ENCODE measurements at regions not wholly inside any gene's neighbourhood (a gene's known extent, or its start where the extent isn't known, plus 50 kb on each side); places are given as distances from the start of the nearest gene placed in this dataset.
"Not testable (repeated sequence)": the region's sequence is repeated elsewhere in the genome, so short reads cannot be mapped to it uniquely, and the experiment has no call there.

GRCh38 chr13:21263909-21264308 is 87.5 kb downstream of the MRPL57 start:
- DNase-seq: not testable (repeated sequence)

DNA sequence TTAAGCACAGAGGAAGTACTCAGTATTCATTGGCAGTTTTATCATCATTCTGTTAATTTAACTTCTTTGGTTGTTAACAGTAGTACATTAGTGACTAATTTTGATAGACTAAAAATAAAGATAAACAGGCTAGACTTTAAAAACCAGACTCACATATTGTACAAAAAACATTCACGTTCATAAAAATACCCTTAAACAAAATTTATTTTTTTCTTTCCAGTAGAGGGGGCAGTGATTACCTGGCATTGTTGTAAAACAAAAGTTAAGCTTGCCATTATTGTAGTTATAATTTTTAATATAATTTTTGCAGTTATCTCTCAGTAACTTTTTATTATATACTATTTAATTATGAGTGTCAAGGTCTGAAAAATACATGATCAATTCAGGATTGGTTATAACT is 92.0 kb downstream of the MRPL57 start:
- not testable (repeated sequence) for DNase-seq

DNA sequence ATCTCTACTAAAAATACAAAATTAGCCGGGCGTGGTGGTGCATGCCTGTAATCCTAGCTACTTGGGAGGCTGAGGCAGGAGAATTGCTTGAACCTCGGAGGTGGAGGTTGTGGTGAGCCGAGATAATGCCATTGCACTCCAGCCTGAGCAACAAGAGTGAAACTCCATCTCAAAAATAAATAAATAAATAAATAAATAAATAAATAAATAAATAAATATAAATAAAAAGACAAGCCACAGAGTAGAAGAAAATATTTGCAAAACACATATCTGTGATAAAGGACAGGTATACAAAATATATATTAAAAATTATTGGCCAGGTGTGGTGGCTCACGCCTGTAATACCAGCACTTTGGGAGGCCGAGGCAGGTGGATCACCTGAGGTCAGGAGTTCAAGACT is 96.0 kb downstream of the MRPL57 start:
- DNase-seq: not testable (repeated sequence)

GRCh38 chr13:21274457-21274856 is 98.0 kb downstream of the MRPL57 start:
- not testable (repeated sequence) for DNase-seq

- DNase-seq: no peak
These were observed 105.6 kb downstream of the MRPL57 start for GRCh38 chr13:21282065-21282464.

- no peak for DNase-seq
These were observed 111.0 kb downstream of the MRPL57 start for GRCh38 chr13:21287331-21287907.

DNA sequence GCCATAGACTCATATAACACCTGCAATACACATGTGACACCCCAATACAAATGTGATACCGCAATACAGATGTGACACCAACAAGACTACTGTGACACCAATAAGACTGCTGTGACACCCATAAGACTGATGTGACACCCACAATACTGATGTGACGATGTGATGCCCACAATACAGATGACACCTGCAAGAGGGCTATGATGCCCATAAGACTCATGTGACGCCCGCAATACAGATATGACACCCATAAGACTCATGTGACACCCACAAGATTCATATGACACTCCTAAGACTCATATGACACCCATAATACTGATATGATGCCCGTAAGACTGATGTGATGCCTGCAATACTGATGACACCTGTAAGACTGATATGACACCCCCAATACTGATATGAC is 113.0 kb downstream of the MRPL57 start:
- no peak for DNase-seq

GRCh38 chr13:21290442-21291002 is 114.1 kb downstream of the MRPL57 start:
- DNase-seq: not testable (repeated sequence)

- no peak for DNase-seq
These were observed 115.4 kb downstream of the MRPL57 start for GRCh38 chr13:21291840-21292239.

GRCh38 chr13:21296991-21297390 is 120.5 kb downstream of the MRPL57 start:
- peak; percentile 25 to 27 for DNase-seq

GRCh38 chr13:21297447-21297846 is 121.0 kb downstream of the MRPL57 start:
- DNase-seq: no peak

- peak; percentile 86 to 87 for DNase-seq
These were observed 121.7 kb downstream of the MRPL57 start for GRCh38 chr13:21297914-21298831.

- DNase-seq: no peak
These were observed 127.8 kb downstream of the MRPL57 start for GRCh38 chr13:21304256-21304655.

DNA sequence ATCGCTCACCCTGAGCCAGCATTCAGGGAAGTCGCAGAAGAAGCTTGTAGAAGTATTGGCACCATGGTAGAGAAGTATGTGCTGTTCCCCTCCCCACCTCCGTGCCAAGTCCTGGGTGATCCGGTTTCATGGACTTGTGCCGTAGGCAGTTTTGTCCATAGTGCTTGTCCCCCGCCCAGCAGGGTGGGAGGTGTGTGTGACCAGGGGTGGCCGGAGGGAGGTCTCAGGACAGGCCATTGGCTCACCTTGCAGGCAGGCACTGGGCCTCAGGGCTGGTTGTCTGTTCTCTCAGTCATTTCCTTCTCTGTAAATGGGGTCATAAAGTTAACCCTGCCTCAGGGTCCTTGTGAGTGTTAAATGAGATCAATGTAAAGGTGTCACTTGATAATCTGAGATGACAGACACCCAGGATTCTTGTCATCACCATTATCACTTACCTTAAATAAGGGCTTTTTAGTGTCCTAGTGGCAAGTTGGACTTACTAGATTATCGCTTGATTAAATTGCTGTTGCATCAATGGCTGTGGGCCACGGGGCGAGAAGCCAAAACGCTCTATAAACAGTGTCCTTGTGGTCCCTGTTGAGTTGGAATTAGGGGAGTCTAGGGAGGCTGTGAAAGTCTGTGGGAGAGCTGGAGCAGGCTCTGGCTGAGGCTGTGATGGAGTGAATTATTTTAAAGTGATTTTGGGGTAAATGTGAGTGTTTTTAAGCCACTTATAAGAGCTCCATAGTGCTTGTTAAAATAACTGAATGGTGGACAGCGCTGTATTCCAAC is 130.0 kb downstream of the MRPL57 start:
- DNase-seq: not testable (repeated sequence)

- not testable (repeated sequence) for DNase-seq
These were observed 130.7 kb downstream of the MRPL57 start for GRCh38 chr13:21307158-21307557.

- no peak for DNase-seq
These were observed 132.4 kb downstream of the MRPL57 start for GRCh38 chr13:21308906-21309305.

DNA sequence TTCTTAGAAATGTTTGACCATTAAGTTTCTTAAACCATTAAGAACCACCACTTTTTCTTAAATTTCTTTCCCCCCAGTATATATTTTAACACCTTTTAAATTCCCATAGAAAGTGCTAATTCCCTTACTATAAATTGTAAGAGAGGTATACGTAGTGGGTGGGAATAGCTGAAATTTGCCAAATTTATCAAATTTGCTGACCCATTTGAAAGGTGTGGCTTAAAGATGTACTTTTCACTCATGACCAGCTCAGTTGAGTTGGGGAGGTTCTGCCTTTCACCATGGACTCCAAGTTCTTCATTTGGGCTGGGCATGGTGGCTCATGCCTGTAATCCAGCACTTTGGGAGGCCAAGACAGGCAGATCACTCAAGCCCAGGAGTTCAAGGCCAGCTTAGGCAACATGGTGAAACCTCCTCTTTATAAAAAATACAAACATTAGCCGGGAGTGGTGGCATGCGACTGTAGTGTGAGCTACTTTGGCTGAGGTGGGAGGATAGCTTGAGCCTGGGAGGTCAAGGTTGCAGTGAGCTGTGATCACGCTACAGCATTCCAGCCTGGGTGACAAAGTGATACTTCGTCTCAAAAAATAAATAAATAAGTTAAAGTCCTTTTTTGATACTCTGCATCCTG is 133.2 kb downstream of the MRPL57 start:
- DNase-seq: no peak

DNA sequence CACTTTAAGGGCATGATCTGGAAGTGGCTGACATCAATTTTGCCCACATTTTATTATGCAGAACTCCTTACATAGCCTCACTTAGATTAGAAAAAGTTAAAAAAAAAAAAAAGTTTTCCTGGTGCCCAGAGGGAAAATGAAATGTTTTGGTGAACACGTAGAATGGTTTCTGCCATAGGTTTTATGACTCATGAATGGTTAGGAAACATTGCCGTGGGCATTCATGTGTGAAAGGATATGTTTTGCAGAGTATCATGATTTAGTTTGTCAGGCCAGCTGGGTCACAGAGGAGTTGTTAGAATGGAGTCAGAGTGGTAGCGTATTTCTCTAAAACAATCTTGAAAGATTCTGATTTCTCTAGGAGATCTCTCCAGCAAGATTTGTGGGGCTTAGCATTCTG is 133.8 kb downstream of the MRPL57 start:
- no peak for DNase-seq

- not testable (repeated sequence) for DNase-seq
These were observed 138.5 kb downstream of the MRPL57 start for GRCh38 chr13:21314976-21315375.

DNA sequence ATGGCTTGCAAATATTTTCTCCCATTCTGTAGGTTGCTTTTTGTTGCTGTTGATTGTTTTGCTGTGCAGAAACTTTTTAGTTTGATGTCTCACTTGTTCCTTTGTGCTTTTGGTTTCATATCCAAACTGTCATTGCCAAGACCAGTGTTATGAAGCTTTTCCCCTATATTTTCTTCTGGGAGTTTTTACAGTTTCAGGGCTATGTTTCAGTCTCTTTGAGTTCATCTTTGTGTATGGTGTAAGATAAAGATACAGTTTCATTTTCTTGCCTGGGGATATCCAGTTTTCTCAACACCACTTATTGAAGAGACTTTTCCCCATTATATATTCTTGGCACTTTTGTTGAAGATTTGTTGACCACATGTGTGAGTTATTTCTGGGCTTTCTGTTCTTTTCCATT is 139.9 kb downstream of the MRPL57 start:
- DNase-seq: no peak

- no peak for DNase-seq
These were observed 140.1 kb downstream of the ZDHHC20 start for GRCh38 chr13:21318891-21319532.

All from stimulated activated CD4-positive, alpha-beta T cell treated with anti-CD3 and anti-CD28 coated beads, Interleukin-4, amount 100 ng/mL, for 4 hours (primary cell).